ENCODE measurements at regions not wholly inside any gene's neighbourhood (a gene's known extent, or its start where the extent isn't known, plus 50 kb on each side); places are given as distances from the start of the nearest gene placed in this dataset.

- DNase-seq (ENCODE audit: low spot score) = no peak
These were observed 923.3 kb downstream of the FAT4 start for GRCh38 chr4:126238013-126238412.

DNA sequence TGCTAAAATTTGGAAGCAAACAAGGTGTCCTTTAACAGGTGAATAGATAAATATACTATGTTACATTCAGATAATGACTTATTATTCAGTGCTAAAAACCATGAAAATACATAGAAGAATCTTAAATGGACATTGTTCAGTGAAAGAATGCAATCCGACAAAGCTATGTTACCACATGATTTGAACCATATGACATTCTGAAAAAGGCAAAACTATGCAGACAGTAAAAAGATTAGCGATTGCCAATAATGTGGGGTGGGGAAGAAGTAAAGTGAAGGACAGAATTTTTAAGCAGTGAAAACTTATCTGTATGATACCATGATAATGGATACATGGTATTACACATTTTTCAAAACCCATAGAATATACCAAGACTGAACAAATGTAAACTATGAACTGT is 926.9 kb downstream of the FAT4 start:
- no peak for DNase-seq (ENCODE audit: low spot score)

DNA sequence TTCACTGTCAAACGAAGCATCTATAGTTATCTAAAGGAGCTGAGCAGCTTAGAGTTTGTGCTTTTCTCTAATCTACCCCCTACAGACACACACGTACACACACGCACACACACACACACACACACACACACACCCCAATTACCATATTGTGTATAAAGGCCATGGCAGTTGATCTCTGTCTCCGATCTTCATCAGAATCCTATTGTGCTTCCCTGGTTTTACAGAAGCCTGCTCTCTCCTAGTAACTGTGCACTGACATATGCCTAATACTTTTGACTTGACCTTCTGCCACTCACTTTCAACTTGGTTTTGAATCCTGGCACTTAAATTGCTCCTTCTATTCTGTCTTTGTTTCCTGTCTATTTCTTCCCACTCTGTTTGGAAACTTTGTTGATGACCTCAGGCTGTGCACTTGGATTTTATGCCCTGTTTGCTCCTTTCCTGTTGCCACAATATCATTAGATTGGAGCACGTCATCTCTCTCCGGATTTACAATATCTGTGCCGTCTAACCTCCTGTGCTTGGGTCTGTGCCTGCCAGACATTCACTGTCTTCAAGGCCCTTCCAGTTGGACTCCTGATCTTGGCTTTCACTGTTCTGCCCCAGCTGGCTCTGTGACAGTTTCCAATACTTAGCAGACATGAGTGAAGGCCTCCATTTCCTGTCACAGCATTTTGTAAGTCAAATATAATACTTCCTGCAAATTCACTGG is 928.1 kb downstream of the FAT4 start:
- DNase-seq (ENCODE audit: low spot score) = no peak

DNA sequence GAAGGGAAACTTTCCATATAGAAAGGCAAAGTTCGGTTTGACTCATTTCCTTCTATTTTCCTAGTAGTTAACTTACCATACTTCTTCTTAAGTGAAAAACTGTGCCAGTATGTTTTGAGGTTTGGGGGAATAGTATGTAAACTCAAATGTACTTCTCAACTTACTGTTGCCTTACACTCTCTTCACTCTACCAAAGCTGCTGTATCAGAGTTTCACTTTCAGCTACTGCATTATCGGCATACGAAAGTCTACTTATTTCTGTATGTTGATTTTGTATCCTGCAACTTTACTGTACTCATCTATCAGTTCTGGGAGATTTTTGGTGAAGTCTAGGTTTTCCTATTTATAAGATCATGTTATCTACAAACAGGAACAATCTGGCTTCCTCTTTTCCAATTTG is 932.7 kb downstream of the FAT4 start:
- no peak for DNase-seq (ENCODE audit: low spot score)

DNA sequence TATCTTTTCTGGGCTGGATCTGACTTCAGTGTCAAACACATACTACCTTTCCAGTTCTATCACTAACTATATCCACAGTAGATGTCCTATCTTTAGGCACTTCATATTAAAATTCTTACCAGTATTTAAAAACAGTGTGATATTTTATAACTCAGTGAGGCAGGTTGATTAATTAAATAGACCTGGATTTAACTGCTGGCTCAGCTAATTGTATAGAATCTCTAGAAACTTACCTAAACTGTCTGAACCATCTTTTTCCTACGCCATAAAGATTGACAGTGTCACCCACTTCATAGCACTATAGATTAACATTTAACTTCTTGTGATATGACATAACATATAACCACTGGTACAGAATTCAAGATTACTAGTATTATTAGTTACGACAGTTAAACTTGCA is 935.3 kb downstream of the FAT4 start:
- no peak for DNase-seq (ENCODE audit: low spot score)

DNA sequence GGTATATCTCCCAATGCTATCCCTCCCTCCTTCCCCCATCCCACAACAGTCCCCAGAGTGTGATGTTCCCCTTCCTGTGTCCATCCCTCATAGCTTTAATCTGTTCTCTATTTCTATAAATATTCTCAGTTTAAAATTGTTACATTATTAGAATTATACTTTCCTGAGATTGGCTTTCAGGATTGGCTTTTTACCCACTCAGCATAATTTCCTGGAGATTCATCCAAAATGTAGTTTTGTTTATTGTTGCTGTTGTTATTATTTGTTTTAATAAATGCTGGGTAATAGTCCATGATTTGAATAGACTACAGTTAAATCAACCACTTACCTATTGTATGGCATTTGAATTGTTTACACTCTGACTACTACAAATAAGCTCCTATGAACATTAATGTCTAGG is 936.4 kb downstream of the FAT4 start:
- no peak for DNase-seq (ENCODE audit: low spot score)

GRCh38 chr4:126262665-126263064 is 947.9 kb downstream of the FAT4 start:
- DNase-seq (ENCODE audit: low spot score) = no peak

GRCh38 chr4:126264839-126265238 is 950.1 kb downstream of the FAT4 start:
- DNase-seq (ENCODE audit: low spot score) = no peak

DNA sequence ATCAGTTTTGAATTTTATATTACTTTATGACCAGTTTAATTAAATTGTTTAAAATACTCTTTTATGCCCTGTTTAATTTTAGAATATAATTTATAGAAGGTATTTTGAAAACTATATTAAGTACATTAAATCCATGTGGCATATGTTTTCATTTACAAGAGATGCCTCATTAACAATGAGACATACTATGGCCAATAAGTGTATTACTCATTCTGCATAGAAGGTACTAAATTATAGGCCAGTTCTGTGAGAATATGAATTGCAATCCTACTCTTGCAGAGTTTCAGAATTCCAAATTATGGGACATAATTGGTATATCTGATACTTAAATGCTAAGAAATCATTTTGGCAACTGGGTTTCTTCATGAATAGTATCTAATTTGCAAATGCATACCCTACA is 951.1 kb downstream of the FAT4 start:
- no peak for DNase-seq (ENCODE audit: low spot score)

- no peak for DNase-seq (ENCODE audit: low spot score)
These were observed 952.9 kb downstream of the FAT4 start for GRCh38 chr4:126267689-126268088.

DNA sequence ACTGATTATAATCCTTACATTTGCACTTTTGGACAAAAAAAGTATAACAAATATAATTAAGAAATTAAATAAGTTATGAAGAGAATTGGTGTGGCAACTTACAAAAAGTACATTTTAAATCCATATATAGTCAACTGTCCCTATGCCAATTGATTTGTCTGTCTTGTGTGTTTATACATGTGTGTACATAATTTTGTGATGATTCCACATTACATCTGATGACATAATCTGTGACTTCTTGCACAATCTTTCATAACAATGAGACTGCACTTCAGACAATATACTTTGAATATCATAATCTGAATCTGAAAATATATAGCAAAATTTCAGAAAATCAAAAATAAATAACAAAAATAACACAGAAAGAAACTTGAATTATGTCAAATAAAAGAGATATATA is 953.4 kb downstream of the FAT4 start:
- no peak for DNase-seq (ENCODE audit: low spot score)

- no peak for DNase-seq (ENCODE audit: low spot score)
These were observed 954.4 kb downstream of the FAT4 start for GRCh38 chr4:126269106-126269505.

GRCh38 chr4:126271292-126271691 is 956.5 kb downstream of the FAT4 start:
- no peak for DNase-seq (ENCODE audit: low spot score)

DNA sequence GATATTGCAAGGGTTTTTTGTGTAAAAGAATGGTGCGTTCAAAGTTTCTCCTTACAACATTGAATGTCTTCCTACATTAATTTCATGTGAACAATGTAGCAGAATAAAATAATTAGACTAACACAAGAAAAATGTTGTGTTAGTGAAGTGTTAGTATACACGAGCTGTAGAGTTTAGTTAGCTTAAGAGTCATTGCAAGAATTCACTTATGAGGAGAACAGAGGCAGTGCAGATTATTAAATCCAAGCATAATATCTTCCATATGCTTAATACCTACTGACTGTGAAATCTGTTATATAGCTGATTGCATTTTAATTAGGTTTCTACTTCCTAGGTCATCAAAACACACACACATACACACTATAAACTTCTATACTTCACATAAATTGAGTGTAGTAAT is 959.0 kb downstream of the FAT4 start:
- DNase-seq (ENCODE audit: low spot score) = no peak

- DNase-seq (ENCODE audit: low spot score) = no peak
These were observed 977.1 kb downstream of the FAT4 start for GRCh38 chr4:126291886-126292285.

- no peak for DNase-seq (ENCODE audit: low spot score)
These were observed 983.5 kb downstream of the FAT4 start for GRCh38 chr4:126298271-126298670.

DNA sequence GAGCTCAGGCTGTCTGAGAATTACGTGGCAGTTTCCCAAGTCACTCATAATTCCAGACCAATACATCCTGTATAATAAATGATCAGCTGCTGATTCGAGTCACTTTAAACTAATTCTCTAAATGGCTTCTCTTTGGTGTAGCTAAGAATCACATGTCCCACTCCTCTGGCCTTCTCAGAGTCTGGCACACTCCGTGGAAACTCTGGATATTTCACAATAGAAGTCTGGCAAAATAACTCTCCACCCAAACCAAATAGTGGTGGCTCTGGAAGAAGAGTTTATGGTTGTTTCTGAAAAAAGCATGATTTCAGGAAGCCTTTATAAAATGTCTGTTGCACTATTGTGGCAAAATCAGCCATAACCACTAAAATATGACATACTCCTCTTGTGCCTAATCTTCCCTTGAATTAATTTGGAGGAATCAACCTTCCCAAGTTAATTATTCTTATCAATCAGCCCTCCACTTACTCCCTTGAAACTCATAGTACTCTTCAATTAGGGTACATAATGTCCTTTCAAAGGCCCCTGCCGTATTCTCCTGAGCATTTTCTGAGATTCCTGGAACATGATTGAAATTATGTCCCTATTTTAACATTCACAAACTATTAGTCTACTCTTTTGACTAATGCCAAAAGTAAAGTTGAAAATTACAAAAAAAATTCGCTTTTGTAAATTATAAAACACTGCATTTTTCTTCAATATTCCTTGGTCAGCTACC is 991.6 kb downstream of the FAT4 start:
- DNase-seq (ENCODE audit: low spot score) = no peak

- no peak for DNase-seq (ENCODE audit: low spot score)
These were observed 1003.6 kb downstream of the FAT4 start for GRCh38 chr4:126318376-126318775.

- no peak for DNase-seq (ENCODE audit: low spot score)
These were observed 1014.2 kb downstream of the FAT4 start for GRCh38 chr4:126328914-126329313.

DNA sequence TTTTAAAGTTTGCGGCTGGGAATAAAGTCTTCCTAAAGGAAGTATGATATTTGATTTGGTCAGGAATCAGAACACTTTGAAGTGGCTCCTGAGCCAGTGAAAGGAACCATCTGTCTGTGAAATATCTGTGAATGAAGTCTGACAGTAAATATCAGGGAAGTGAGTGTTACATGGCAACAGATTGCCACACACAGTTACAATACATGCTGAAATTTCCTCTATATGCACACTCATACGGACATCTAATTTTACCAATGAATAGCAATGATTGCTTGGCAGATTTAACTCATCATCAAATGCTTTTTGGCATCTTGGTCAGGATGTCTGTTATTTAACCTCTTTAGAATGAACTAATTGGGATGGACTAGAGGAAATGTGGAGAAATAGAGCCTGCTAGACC is 1023.8 kb downstream of the FAT4 start:
- no peak for DNase-seq (ENCODE audit: low spot score)

- DNase-seq (ENCODE audit: low spot score) = no peak
These were observed 1027.2 kb downstream of the FAT4 start for GRCh38 chr4:126341927-126342326.

- DNase-seq (ENCODE audit: low spot score) = no peak
These were observed 1029.7 kb downstream of the FAT4 start for GRCh38 chr4:126344472-126344871.

GRCh38 chr4:126346654-126347053 is 1031.9 kb downstream of the FAT4 start:
- no peak for DNase-seq (ENCODE audit: low spot score)

- DNase-seq (ENCODE audit: low spot score) = no peak
These were observed 1040.0 kb downstream of the FAT4 start for GRCh38 chr4:126354784-126355183.
